Neuronal stem cell (in vitro differentiated cells): ENCODE measurements at regions not wholly inside any gene's neighbourhood (a gene's known extent, or its start where the extent isn't known, plus 50 kb on each side); places are given as distances from the start of the nearest gene placed in this dataset.

Source experiments
- DNase-seq: peaks from one replicate; pipeline ENCODE4 v3.0.0-alpha.2; 2013; ENCODE audit warnings: low spot score
- H2AFZ ChIP-seq: one replicate; pipeline ENCODE4 v1.6.1; 2013; ENCODE audit warnings: mild to moderate bottlenecking, low read length, inconsistent platforms
- H2AK5ac ChIP-seq: 2 replicates; pipeline ENCODE4 v1.6.1; 2013; ENCODE audit warnings: low read depth, mild to moderate bottlenecking, inconsistent platforms, low read length, moderate library complexity, mixed read lengths
- H2BK120ac ChIP-seq: 2 replicates; pipeline ENCODE4 v1.6.1; 2013; ENCODE audit warnings: low read depth, mild to moderate bottlenecking, inconsistent platforms, low read length, moderate library complexity, mixed read lengths
- H2BK12ac ChIP-seq: one replicate; pipeline ENCODE4 v1.6.1; 2013; ENCODE audit warnings: low read length, inconsistent platforms
- H2BK15ac ChIP-seq: 2 replicates; pipeline ENCODE4 v1.6.1; 2013; ENCODE audit warnings: mild to moderate bottlenecking, low read length, inconsistent platforms, mixed read lengths
- H2BK5ac ChIP-seq: one replicate; pipeline ENCODE4 v1.6.1; 2013; ENCODE audit warnings: inconsistent platforms, mild to moderate bottlenecking, low read length, moderate library complexity
- H3K14ac ChIP-seq: one replicate; pipeline ENCODE4 v1.6.1; 2013; ENCODE audit warnings: low read length, inconsistent platforms
- H3K18ac ChIP-seq: 2 replicates; pipeline ENCODE4 v1.6.1; 2013; ENCODE audit warnings: low read length, inconsistent platforms
- H3K23ac ChIP-seq: 2 replicates; pipeline ENCODE4 v1.6.1; 2013; ENCODE audit warnings: low read depth, mild to moderate bottlenecking, mixed read lengths, low read length, inconsistent platforms; ENCODE audit not compliant: poor library complexity
- H3K27ac ChIP-seq: replicated peaks from 3 replicates; pipeline ENCODE4 v1.5.1; 2013; ENCODE audit warnings: low read length, inconsistent platforms
- H3K27me3 ChIP-seq, 3 experiments: 2 replicates each; pipeline ENCODE4 v1.6.1; 2013; ENCODE audit warnings: low read length in 3 of 3, mild to moderate bottlenecking in 2 of 3, inconsistent platforms in 1 of 3, low read depth in 1 of 3, mixed read lengths in 1 of 3, moderate library complexity in 1 of 3; ENCODE audit not compliant: control insufficient read depth in 3 of 3, insufficient read depth in 3 of 3
- H3K36me3 ChIP-seq, 2 donors: replicated peaks in 1 of 2; 2 replicates each; pipeline ENCODE4 v1.6.1; 2013; ENCODE audit warnings: low read length in 2 of 2; ENCODE audit not compliant: control insufficient read depth in 2 of 2, insufficient read depth in 2 of 2
- H3K4ac ChIP-seq: 2 replicates; pipeline ENCODE4 v1.6.1; 2013; ENCODE audit warnings: inconsistent platforms, mild to moderate bottlenecking, low read length, moderate library complexity
- H3K4me1 ChIP-seq, 2 donors: 1 replicate in 1 of 2; 2 replicates in 1 of 2; pipeline ENCODE4 v1.6.1; 2013; ENCODE audit warnings: low read length in 2 of 2, low read depth in 1 of 2; ENCODE audit not compliant: control insufficient read depth in 2 of 2, insufficient read depth in 1 of 2
- H3K4me2 ChIP-seq: one replicate; pipeline ENCODE4 v1.6.1; 2013; ENCODE audit warnings: mild to moderate bottlenecking, low read length, inconsistent platforms; ENCODE audit not compliant: insufficient read depth, poor library complexity, severe bottlenecking
- H3K4me3 ChIP-seq, 2 donors: 2 replicates each; pipeline ENCODE4 v1.5.1; 2013; ENCODE audit warnings: low read length in 2 of 2, mild to moderate bottlenecking in 2 of 2, inconsistent platforms in 1 of 2, moderate library complexity in 1 of 2
- H3K79me1 ChIP-seq: one replicate; pipeline ENCODE4 v1.6.1; 2013; ENCODE audit warnings: low read depth, mild to moderate bottlenecking, inconsistent platforms, low read length, moderate library complexity
- H3K9ac ChIP-seq: one replicate; pipeline ENCODE4 v1.6.1; 2013; ENCODE audit warnings: mild to moderate bottlenecking, low read depth, low read length, inconsistent platforms; ENCODE audit not compliant: poor library complexity
- H3K9me3 ChIP-seq, 2 donors: replicated peaks in 1 of 2; 2 replicates each; pipeline versions ENCODE3 to v1.6.1; 2013; ENCODE audit warnings: low read length in 2 of 2, mild to moderate bottlenecking in 2 of 2, inconsistent platforms in 1 of 2, low read depth in 1 of 2, mixed read lengths in 1 of 2, moderate library complexity in 1 of 2; ENCODE audit not compliant: control insufficient read depth in 2 of 2, insufficient read depth in 1 of 2
- H4K8ac ChIP-seq: one replicate; pipeline ENCODE4 v1.6.1; 2013; ENCODE audit warnings: low read depth, mild to moderate bottlenecking, inconsistent platforms, low read length, moderate library complexity
- H4K91ac ChIP-seq: one replicate; pipeline ENCODE4 v1.6.1; 2013; ENCODE audit warnings: low read length, low read depth, mild to moderate bottlenecking, inconsistent platforms; ENCODE audit not compliant: poor library complexity
- WGBS, 2 donors: extraction: QIAGEN DNeasy Blood & Tissue Kit; methylation state at CpG; one replicate each; pipeline ENCODE4 v1.1.7; 2013; ENCODE audit warnings: missing lambda C conversion rate in 2 of 2, mixed read lengths in 1 of 2; ENCODE audit not compliant: insufficient read length in 2 of 2, insufficient replicate concordance in 1 of 2; ENCODE audit errors: extremely low coverage in 2 of 2; 5-methylcytosine and 5-hydroxymethylcytosine counted together

- H3K9ac ChIP-seq: no peak overlapping the region
- no peak overlapping the region for H3K18ac ChIP-seq
- no peak overlapping the region for H3K23ac ChIP-seq
- no peak overlapping the region for H2BK120ac ChIP-seq
- H3K14ac ChIP-seq: no peak overlapping the region
- no peak for DNase-seq
- H4K8ac ChIP-seq: no peak overlapping the region
- H3K79me1 ChIP-seq: no peaks in the 10 kb centered on the region
- H3K4me3 ChIP-seq: no peak overlapping the region
- H3K36me3 ChIP-seq: no peaks in the 10 kb centered on the region
- WGBS, 2 donors: no CpG with 5 or more reads among the region's 10 CpGs
- H3K27me3 ChIP-seq: no peaks in the 10 kb centered on the region
- H4K91ac ChIP-seq: no peak overlapping the region
- no peaks in the 10 kb centered on the region for H3K4me1 ChIP-seq
- H2BK12ac ChIP-seq: no peak overlapping the region
- H2BK15ac ChIP-seq: no peak overlapping the region
- no peaks in the 10 kb centered on the region for H3K9me3 ChIP-seq
- no peak overlapping the region for H3K4ac ChIP-seq
- H3K27ac ChIP-seq: no peak overlapping the region
- H2AFZ ChIP-seq: no peak overlapping the region
- no peak overlapping the region for H2AK5ac ChIP-seq
- H2BK5ac ChIP-seq: no peak overlapping the region
- H3K4me2 ChIP-seq: no peak overlapping the region
These were observed 93.8 kb upstream of the BNC2 start for GRCh38 chr9:16964228-16964627.

GRCh38 chr9:16960084-16960483 is 89.6 kb upstream of the BNC2 start:
- Histone ChIP-seq H2BK5ac (no peak overlapping the region), H3K4me2 (no peak overlapping the region), H2BK120ac (no peak overlapping the region), H3K79me1 (no peaks in the 10 kb centered on the region), H3K18ac (peak overlapping the region; percentile 4), H4K8ac (no peak overlapping the region), H2AK5ac (no peak overlapping the region), H3K4me1 (no peaks in the 10 kb centered on the region), H3K14ac (no peak overlapping the region), H3K36me3 (no peaks in the 10 kb centered on the region), H3K27me3 (no peaks in the 10 kb centered on the region), H3K4ac (no peak overlapping the region), H2BK15ac (no peak overlapping the region), H3K27ac (no peak overlapping the region), H3K9me3 (no peaks in the 10 kb centered on the region), H4K91ac (no peak overlapping the region), H3K4me3 (no peak overlapping the region), H3K23ac (no peak overlapping the region), H3K9ac (no peak overlapping the region), H2AFZ (no peak overlapping the region), H2BK12ac (no peak overlapping the region)
- WGBS, 2 donors: no CpG with 5 or more reads among the region's 2 CpGs
- DNase-seq: no peak

DNA sequence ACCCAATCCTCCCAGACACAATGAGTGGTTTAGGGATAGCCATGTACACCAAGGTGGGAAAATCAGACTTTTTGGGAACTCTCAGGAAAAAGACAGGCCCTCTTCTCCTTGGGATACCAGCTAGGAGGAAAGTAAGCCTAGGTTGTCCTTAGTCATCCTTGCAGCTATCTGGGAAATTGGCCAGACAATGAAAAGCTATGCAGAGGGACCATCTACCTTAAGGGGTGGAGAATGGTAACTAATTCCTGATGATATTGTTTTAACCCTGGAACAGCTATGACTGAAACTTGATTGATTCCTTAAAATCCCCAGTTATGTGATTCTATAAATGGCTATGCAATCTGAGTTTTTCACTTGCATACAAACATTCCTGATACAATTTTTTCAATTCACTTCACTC is 88.9 kb upstream of the BNC2 start:
- Histone ChIP-seq H3K27me3 (no peaks in the 10 kb centered on the region), H2AFZ (no peak overlapping the region), H2AK5ac (no peak overlapping the region), H2BK5ac (no peak overlapping the region), H3K36me3 (no peaks in the 10 kb centered on the region), H3K79me1 (no peaks in the 10 kb centered on the region), H3K18ac (no peak overlapping the region), H3K23ac (no peak overlapping the region), H3K9me3 (no peaks in the 10 kb centered on the region), H2BK15ac (no peak overlapping the region), H4K8ac (no peak overlapping the region), H3K4ac (no peak overlapping the region), H3K4me3 (no peak overlapping the region), H4K91ac (no peak overlapping the region), H3K4me1 (no peaks in the 10 kb centered on the region), H3K27ac (no peak overlapping the region), H2BK120ac (no peak overlapping the region), H3K9ac (no peak overlapping the region), H2BK12ac (no peak overlapping the region), H3K14ac (no peak overlapping the region), H3K4me2 (no peak overlapping the region)
- DNase-seq: no peak

GRCh38 chr9:16954040-16954439 is 83.6 kb upstream of the BNC2 start:
- H3K4me3 ChIP-seq: no peak overlapping the region
- no CpG with 5 or more reads among the region's 2 CpGs for WGBS, 2 donors
- no peaks in the 10 kb centered on the region for H3K9me3 ChIP-seq
- H3K4me2 ChIP-seq: no peak overlapping the region
- H3K23ac ChIP-seq: no peak overlapping the region
- H3K4ac ChIP-seq: no peak overlapping the region
- H3K4me1 ChIP-seq: no peaks in the 10 kb centered on the region
- H2AFZ ChIP-seq: no peak overlapping the region
- H2BK120ac ChIP-seq: no peak overlapping the region
- no peak overlapping the region for H3K18ac ChIP-seq
- H3K27ac ChIP-seq: no peak overlapping the region
- no peak overlapping the region for H2BK15ac ChIP-seq
- no peak overlapping the region for H2AK5ac ChIP-seq
- H3K14ac ChIP-seq: no peak overlapping the region
- H2BK5ac ChIP-seq: no peak overlapping the region
- no peaks in the 10 kb centered on the region for H3K79me1 ChIP-seq
- H3K36me3 ChIP-seq: no peaks in the 10 kb centered on the region
- no peak overlapping the region for H2BK12ac ChIP-seq
- no peak for DNase-seq
- no peak overlapping the region for H3K9ac ChIP-seq
- H3K27me3 ChIP-seq: no peaks in the 10 kb centered on the region
- H4K91ac ChIP-seq: no peak overlapping the region
- H4K8ac ChIP-seq: no peak overlapping the region
